Panc1 (cell line): ENCODE measurements at regions not wholly inside any gene's neighbourhood (a gene's known extent, or its start where the extent isn't known, plus 50 kb on each side); places are given as distances from the start of the nearest gene placed in this dataset.
"Not testable (repeated sequence)": the region's sequence is repeated elsewhere in the genome, so short reads cannot be mapped to it uniquely, and the experiment has no call there.

Experiments used
- ATAC-seq: fragments of 200-7000 bp; cut with Tn5 transposase; 2 replicates; pipeline ENCODE4 v1.9.1; 2020; ENCODE audit warnings: mild to moderate bottlenecking, moderate library complexity
- BruUV-seq: library from RNA; stranded (reverse); fragments of 400-500 nt; replicated peaks from 2 replicates; lab custom pipeline; 2021; lab: Mats Ljungman, UMichigan
- CTCF ChIA-PET: fragments of 300-600 bp; sonication (Branson Sonifier 250); formaldehyde crosslinking; loops from one replicate; lab custom pipeline; 2022; ENCODE audit warnings: antibody characterized with exemption; lab: Charles Lee
- POLR2A ChIA-PET: fragments of 300-600 bp; sonication (Branson Sonifier 250); formaldehyde crosslinking; loops from one replicate; lab custom pipeline; 2022; ENCODE audit warnings: antibody characterized with exemption; lab: Charles Lee
- DNase-seq: peaks from one replicate; pipeline ENCODE4 v3.0.0-alpha.2; 2010; ENCODE audit warnings: low read depth, low spot score
- H3K27ac ChIP-seq: 2 replicates; pipeline ENCODE4 v1.5.1; 2011; ENCODE audit warnings: mild to moderate bottlenecking, low read length, inconsistent platforms
- H3K27me3 ChIP-seq: fragments of 200-500 bp; sonication (Bioruptor generic); 2 replicates; pipeline ENCODE4 v1.6.0; 2014; ENCODE audit warnings: low read length, inconsistent platforms; ENCODE audit not compliant: control insufficient read depth, insufficient read depth
- H3K36me3 ChIP-seq: fragments of 200-500 bp; sonication (Bioruptor generic); 2 replicates; pipeline ENCODE4 v1.5.1; 2014; ENCODE audit warnings: inconsistent platforms, mild to moderate bottlenecking, low read length, moderate library complexity; ENCODE audit not compliant: control insufficient read depth, insufficient read depth
- H3K4me1 ChIP-seq: 2 replicates; pipeline ENCODE4 v1.5.1; 2011; ENCODE audit warnings: inconsistent platforms, mild to moderate bottlenecking, low read length, moderate library complexity; ENCODE audit not compliant: control insufficient read depth, insufficient read depth
- H3K4me3 ChIP-seq, 2 experiments: 2 replicates each; pipeline ENCODE4 v1.5.1; 2011 to 2012; ENCODE audit warnings: low read depth in 2 of 2, low read length in 2 of 2, mild to moderate bottlenecking in 2 of 2, inconsistent platforms in 1 of 2, moderate library complexity in 1 of 2
- H3K9me3 ChIP-seq: fragments of 200-500 bp; sonication (Bioruptor generic); 2 replicates; pipeline ENCODE4 v1.5.1; 2014; ENCODE audit warnings: low read depth, mild to moderate bottlenecking, inconsistent platforms, low read length, moderate library complexity; ENCODE audit not compliant: control insufficient read depth, insufficient read depth
- POLR2AphosphoS5 ChIP-seq: IDR thresholded peaks from 2 replicates; pipeline ENCODE4 v1.6.1; 2012; ENCODE audit warnings: mild to moderate bottlenecking, low read depth, low read length, moderate library complexity
- TCF7L2 ChIP-seq: IDR thresholded peaks from 2 replicates; pipeline ENCODE4 v1.6.1; 2011; ENCODE audit warnings: mild to moderate bottlenecking, low read depth, low read length, inconsistent platforms
- in situ Hi-C: cut with HindIII; loops from 2 replicates; pipeline ENCODE4 v1.10.0; 2016; ENCODE audit warnings: low sequenced_read_pairs, low pct_unique_long_range_greater_than_20kb
- intact Hi-C: fragments of 100-400 bp; cut with micrococcal nuclease; formaldehyde crosslinking; loops from one replicate; pipeline ENCODE4 v1.10.0; 2022; ENCODE audit not compliant: unreplicated experiment
- TF ChIP-seq, protein P1 (sequence below), 2 experiments: IDR thresholded peaks; 2 replicates each; pipeline ENCODE4 v1.6.1; 2011 to 2012; ENCODE audit warnings: low read depth in 2 of 2, control low read depth in 1 of 2, low read length in 1 of 2, mild to moderate bottlenecking in 1 of 2, moderate library complexity in 1 of 2; ENCODE audit not compliant: insufficient read depth in 1 of 2
- TF ChIP-seq, protein P2 (sequence below): fragments of 450-650 bp; IDR thresholded peaks from 2 replicates; pipeline ENCODE4 v1.5.1; 2017; ENCODE audit warnings: mild to moderate bottlenecking

DNA sequence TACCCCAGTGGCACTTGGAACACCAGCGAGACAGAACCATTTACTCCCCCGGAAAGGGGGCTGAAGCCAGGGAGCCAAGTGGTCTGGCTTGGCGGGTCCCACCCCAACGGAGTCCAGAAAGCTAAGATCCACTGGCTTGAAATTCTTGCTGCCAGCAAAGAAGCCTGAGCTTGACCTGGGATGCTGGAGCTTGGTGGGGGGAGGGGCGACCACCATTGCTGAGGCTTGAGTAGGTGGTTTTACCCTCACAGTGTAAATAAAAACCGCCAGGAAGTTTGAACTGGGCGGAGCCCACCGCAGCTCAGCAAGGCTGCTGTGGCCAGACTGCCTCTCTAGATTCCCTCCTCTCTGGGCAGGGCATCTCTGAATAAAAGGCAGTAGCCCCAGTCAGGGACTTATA, 62.8 kb downstream of the RPS24 start:
- POLR2A ChIA-PET, in situ Hi-C loops, H3K4me3 ChIP-seq, H3K36me3 ChIP-seq, intact Hi-C loops, ATAC-seq, BruUV-seq, H3K27me3 ChIP-seq, H3K27ac ChIP-seq, H3K9me3 ChIP-seq, CTCF ChIA-PET, DNase-seq, H3K4me1 ChIP-seq: not testable (repeated sequence)

DNA sequence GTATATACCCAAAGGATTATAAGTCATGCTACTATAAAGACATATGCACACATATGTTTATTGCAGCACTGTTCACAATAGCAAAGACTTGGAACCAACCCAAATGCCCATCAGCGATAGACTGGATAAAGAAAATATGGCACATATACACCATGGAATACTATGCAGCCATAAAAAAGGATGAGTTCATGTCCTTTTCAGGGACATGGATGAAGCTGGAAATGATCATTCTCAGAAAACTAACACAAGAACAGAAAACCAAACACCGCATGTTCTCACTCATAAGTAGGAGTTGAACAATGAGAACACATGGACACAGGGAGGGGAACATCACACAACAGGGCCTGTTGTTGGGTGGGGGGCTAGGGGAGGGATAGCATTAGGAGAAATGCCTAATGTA, 68.9 kb downstream of the RPS24 start:
- H3K4me1 ChIP-seq, BruUV-seq, H3K27me3 ChIP-seq, intact Hi-C loops, DNase-seq, CTCF ChIA-PET, H3K27ac ChIP-seq, H3K4me3 ChIP-seq, H3K36me3 ChIP-seq, POLR2A ChIA-PET, H3K9me3 ChIP-seq, in situ Hi-C loops, ATAC-seq: not testable (repeated sequence)

DNA sequence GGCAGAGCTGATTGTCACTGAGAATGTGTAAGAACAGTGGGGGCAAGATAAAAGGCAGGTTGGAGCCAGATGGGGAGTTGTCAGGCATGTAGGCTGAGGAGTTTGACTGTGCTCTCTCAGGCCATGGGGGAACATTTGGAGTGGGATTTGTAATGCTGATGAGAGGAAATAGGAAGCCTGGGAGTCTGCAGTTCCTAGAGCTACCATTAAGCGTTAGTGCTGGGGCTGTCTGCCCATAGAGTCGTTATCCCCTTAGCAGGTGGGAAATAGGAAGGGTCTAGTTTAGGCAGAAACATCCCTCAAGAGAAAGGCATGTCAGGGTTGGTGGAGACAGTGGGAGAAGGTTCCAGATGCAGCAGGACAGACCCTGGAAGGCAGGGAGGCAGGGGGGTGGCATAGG, 75.5 kb downstream of the RPS24 start:
- ATAC-seq (no peak; the same call in 1 of the 2 replicates), DNase-seq (no peak)
- TF ChIP-seq, protein P1, sequence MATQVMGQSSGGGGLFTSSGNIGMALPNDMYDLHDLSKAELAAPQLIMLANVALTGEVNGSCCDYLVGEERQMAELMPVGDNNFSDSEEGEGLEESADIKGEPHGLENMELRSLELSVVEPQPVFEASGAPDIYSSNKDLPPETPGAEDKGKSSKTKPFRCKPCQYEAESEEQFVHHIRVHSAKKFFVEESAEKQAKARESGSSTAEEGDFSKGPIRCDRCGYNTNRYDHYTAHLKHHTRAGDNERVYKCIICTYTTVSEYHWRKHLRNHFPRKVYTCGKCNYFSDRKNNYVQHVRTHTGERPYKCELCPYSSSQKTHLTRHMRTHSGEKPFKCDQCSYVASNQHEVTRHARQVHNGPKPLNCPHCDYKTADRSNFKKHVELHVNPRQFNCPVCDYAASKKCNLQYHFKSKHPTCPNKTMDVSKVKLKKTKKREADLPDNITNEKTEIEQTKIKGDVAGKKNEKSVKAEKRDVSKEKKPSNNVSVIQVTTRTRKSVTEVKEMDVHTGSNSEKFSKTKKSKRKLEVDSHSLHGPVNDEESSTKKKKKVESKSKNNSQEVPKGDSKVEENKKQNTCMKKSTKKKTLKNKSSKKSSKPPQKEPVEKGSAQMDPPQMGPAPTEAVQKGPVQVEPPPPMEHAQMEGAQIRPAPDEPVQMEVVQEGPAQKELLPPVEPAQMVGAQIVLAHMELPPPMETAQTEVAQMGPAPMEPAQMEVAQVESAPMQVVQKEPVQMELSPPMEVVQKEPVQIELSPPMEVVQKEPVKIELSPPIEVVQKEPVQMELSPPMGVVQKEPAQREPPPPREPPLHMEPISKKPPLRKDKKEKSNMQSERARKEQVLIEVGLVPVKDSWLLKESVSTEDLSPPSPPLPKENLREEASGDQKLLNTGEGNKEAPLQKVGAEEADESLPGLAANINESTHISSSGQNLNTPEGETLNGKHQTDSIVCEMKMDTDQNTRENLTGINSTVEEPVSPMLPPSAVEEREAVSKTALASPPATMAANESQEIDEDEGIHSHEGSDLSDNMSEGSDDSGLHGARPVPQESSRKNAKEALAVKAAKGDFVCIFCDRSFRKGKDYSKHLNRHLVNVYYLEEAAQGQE (IDR thresholded peaks at IDR 0.05; ENCODE audit: insufficient read depth in 1 of 2, low read depth in 2 of 2, low read length in 1 of 2): no peak
- TF ChIP-seq TCF7L2 (no peak), POLR2AphosphoS5 (no peak)
- TF ChIP-seq, protein P2, sequence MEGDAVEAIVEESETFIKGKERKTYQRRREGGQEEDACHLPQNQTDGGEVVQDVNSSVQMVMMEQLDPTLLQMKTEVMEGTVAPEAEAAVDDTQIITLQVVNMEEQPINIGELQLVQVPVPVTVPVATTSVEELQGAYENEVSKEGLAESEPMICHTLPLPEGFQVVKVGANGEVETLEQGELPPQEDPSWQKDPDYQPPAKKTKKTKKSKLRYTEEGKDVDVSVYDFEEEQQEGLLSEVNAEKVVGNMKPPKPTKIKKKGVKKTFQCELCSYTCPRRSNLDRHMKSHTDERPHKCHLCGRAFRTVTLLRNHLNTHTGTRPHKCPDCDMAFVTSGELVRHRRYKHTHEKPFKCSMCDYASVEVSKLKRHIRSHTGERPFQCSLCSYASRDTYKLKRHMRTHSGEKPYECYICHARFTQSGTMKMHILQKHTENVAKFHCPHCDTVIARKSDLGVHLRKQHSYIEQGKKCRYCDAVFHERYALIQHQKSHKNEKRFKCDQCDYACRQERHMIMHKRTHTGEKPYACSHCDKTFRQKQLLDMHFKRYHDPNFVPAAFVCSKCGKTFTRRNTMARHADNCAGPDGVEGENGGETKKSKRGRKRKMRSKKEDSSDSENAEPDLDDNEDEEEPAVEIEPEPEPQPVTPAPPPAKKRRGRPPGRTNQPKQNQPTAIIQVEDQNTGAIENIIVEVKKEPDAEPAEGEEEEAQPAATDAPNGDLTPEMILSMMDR: no peak
- in situ Hi-C loops (no loop called here), intact Hi-C loops (no loop called here)
- Histone ChIP-seq H3K9me3 (no peaks in the 10 kb centered on the region), H3K4me3 (no peak overlapping the region), H3K27me3 (peaks cover 6% of the 10 kb centered on the region), H3K36me3 (no peaks in the 10 kb centered on the region), H3K27ac (no peak overlapping the region), H3K4me1 (no peaks in the 10 kb centered on the region)
- BruUV-seq: no TSS peak
- CTCF ChIA-PET: no interaction called here
- POLR2A ChIA-PET: interaction anchor here (0.6 kb wide), 1 partner anchor 99 kb away, joined by 3 read pairs; no protein-coding TSS in a partner anchor
